ENCODE measurements at regions not wholly inside any gene's neighbourhood (a gene's known extent, or its start where the extent isn't known, plus 50 kb on each side); places are given as distances from the start of the nearest gene placed in this dataset.

- H3K36me3 ChIP-seq: no peaks in the 10 kb centered on the region
- no peaks in the 10 kb centered on the region for H3K4me1 ChIP-seq
- TF ChIP-seq POLR2A (IDR thresholded peaks at IDR 0.05; ENCODE audit: low read depth) (no peak), CTCF (IDR thresholded peaks at IDR 0.05) (no peak), POLR2AphosphoS5 (IDR thresholded peaks at IDR 0.05) (no peak), EP300 (IDR thresholded peaks at IDR 0.05) (no peak)
- no peaks in the 10 kb centered on the region for H3K9me3 ChIP-seq
- intact Hi-C loops (cut with DNase I): no loop called here
- WGBS: 70% methylated on average over 11 of the region's 11 CpGs
- no peak overlapping the region for H3K27ac ChIP-seq (replicated peaks in 1 of 4)
- no peak for DNase-seq (ENCODE audit: extremely low spot score)
- peaks cover 0 to 9% (median 0%) of the 10 kb centered on the region in 4 donors for H3K27me3 ChIP-seq
- H3K4me3 ChIP-seq: no peak overlapping the region
Measured at GRCh38 chr2:118632921-118633320, 214.5 kb downstream of the EN1 start.

GRCh38 chr2:118627156-118627555 is 220.3 kb downstream of the EN1 start:
- TF ChIP-seq EP300 (IDR thresholded peaks at IDR 0.05) (no peak), CTCF (IDR thresholded peaks at IDR 0.05) (no peak), POLR2AphosphoS5 (IDR thresholded peaks at IDR 0.05) (no peak), POLR2A (IDR thresholded peaks at IDR 0.05; ENCODE audit: low read depth) (no peak)
- intact Hi-C loops (cut with DNase I): no loop called here
- Histone ChIP-seq H3K27me3 (peaks cover 0 to 5% (median 0%) of the 10 kb centered on the region in 4 donors), H3K4me3 (no peak overlapping the region), H3K36me3 (no peaks in the 10 kb centered on the region), H3K9me3 (peaks cover 0 to 9% (median 0%) of the 10 kb centered on the region in 4 donors), H3K27ac (replicated peaks in 1 of 4) (no peak overlapping the region), H3K4me1 (no peaks in the 10 kb centered on the region)
- WGBS: 67% methylated on average over 3 of the region's 3 CpGs
- peak; percentile 19 for DNase-seq (ENCODE audit: extremely low spot score)

- no peak for DNase-seq (ENCODE audit: extremely low spot score)
- H3K27me3 ChIP-seq: peaks cover 0 to 20% (median 0%) of the 10 kb centered on the region in 4 donors
- H3K9me3 ChIP-seq: peaks cover 0 to 9% (median 0%) of the 10 kb centered on the region in 4 donors
- no peak overlapping the region for H3K27ac ChIP-seq (replicated peaks in 1 of 4)
- intact Hi-C loops (cut with DNase I): no loop called here
- H3K4me1 ChIP-seq: no peaks in the 10 kb centered on the region
- WGBS: 80% methylated on average over 4 of the region's 4 CpGs
- TF ChIP-seq EP300 (IDR thresholded peaks at IDR 0.05) (no peak), CTCF (IDR thresholded peaks at IDR 0.05) (no peak), POLR2AphosphoS5 (IDR thresholded peaks at IDR 0.05) (no peak), POLR2A (IDR thresholded peaks at IDR 0.05; ENCODE audit: low read depth) (no peak)
- H3K4me3 ChIP-seq: no peak overlapping the region
- H3K36me3 ChIP-seq: no peaks in the 10 kb centered on the region
Measured at GRCh38 chr2:118622913-118623312, 224.5 kb downstream of the EN1 start.

GRCh38 chr2:118622108-118622507 is 225.3 kb downstream of the EN1 start:
- no peak overlapping the region for H3K27ac ChIP-seq (replicated peaks in 1 of 4)
- no peak for DNase-seq (ENCODE audit: extremely low spot score)
- H3K27me3 ChIP-seq: peaks cover 0 to 20% (median 0%) of the 10 kb centered on the region in 4 donors
- no peak overlapping the region for H3K4me3 ChIP-seq
- TF ChIP-seq POLR2AphosphoS5 (IDR thresholded peaks at IDR 0.05): no peak
- no peak for TF ChIP-seq EP300 (IDR thresholded peaks at IDR 0.05)
- TF ChIP-seq CTCF (IDR thresholded peaks at IDR 0.05): no peak
- no peak for TF ChIP-seq POLR2A (IDR thresholded peaks at IDR 0.05; ENCODE audit: low read depth)
- intact Hi-C loops (cut with DNase I): no loop called here
- WGBS: 45% methylated on average over 3 of the region's 3 CpGs
- H3K4me1 ChIP-seq: no peaks in the 10 kb centered on the region
- H3K36me3 ChIP-seq: no peaks in the 10 kb centered on the region
- H3K9me3 ChIP-seq: peaks cover 0 to 7% (median 0%) of the 10 kb centered on the region in 4 donors

GRCh38 chr2:118618279-118618678 is 229.2 kb downstream of the EN1 start:
- Histone ChIP-seq H3K4me3 (no peak overlapping the region), H3K27ac (replicated peaks in 1 of 4) (no peak overlapping the region), H3K4me1 (no peaks in the 10 kb centered on the region), H3K9me3 (no peaks in the 10 kb centered on the region), H3K36me3 (no peaks in the 10 kb centered on the region), H3K27me3 (peaks cover 0 to 23% (median 0%) of the 10 kb centered on the region in 4 donors)
- DNase-seq (ENCODE audit: extremely low spot score): no peak
- intact Hi-C loops (cut with DNase I): no loop called here
- 100% methylated on average over 5 of the region's 13 CpGs for WGBS
- TF ChIP-seq CTCF (IDR thresholded peaks at IDR 0.05): no peak
- TF ChIP-seq POLR2A (IDR thresholded peaks at IDR 0.05; ENCODE audit: low read depth): no peak
- no peak for TF ChIP-seq EP300 (IDR thresholded peaks at IDR 0.05)
- no peak for TF ChIP-seq POLR2AphosphoS5 (IDR thresholded peaks at IDR 0.05)

Measured in esophagus muscularis mucosa (tissue), 4 donors.